ENCODE measurements at regions not wholly inside any gene's neighbourhood (a gene's known extent, or its start where the extent isn't known, plus 50 kb on each side); places are given as distances from the start of the nearest gene placed in this dataset.

DNA sequence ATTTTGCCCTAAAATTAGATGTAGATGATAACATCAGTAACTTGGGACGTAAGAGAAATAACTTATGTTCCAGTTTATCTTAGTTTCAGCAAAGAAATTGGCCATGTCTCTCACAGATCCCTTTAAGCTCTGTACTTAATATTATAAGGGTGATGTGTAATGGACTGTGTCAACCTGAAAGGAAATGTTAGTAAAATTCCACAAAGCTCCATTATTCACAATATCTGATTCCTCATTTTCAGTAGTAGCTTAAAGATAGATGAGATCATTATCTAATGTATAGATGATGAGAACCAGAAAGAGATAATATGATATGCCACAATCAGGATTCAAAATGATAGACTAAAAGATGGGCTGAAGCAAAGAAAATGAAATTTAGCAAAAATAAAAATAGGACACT, 316.8 kb upstream of the CHRM2 start:
- H3K4me3 ChIP-seq, result no peak overlapping the region
- no peaks in the 10 kb centered on the region for H3K27me3 ChIP-seq (ENCODE audit: low read depth)
- no peaks in the 10 kb centered on the region for H3K9me3 ChIP-seq
- in situ Hi-C loops (cut with MboI; ENCODE audit: low sequenced_read_pairs), result no loop called here
- H3K36me3 ChIP-seq (replicated peaks), result no peaks in the 10 kb centered on the region
- H3K4me1 ChIP-seq, result no peaks in the 10 kb centered on the region
- no peak for DNase-seq (ENCODE audit: low spot score in 2 of 2)

- Histone ChIP-seq H3K27me3 (ENCODE audit: low read depth) (no peaks in the 10 kb centered on the region), H3K36me3 (replicated peaks) (no peaks in the 10 kb centered on the region), H3K9me3 (no peaks in the 10 kb centered on the region), H3K4me3 (no peak overlapping the region), H3K4me1 (no peaks in the 10 kb centered on the region)
- in situ Hi-C loops (cut with MboI; ENCODE audit: low sequenced_read_pairs), result no loop called here
- no peak for DNase-seq (ENCODE audit: low spot score in 2 of 2)
Measured at GRCh38 chr7:136549756-136550155, 318.7 kb upstream of the CHRM2 start.

GRCh38 chr7:136533732-136534131, 334.7 kb upstream of the CHRM2 start:
- no peaks in the 10 kb centered on the region for H3K27me3 ChIP-seq (ENCODE audit: low read depth)
- in situ Hi-C loops (cut with MboI; ENCODE audit: low sequenced_read_pairs), result no loop called here
- H3K4me3 ChIP-seq, result no peak overlapping the region
- H3K9me3 ChIP-seq, result no peaks in the 10 kb centered on the region
- no peaks in the 10 kb centered on the region for H3K36me3 ChIP-seq (replicated peaks)
- no peak for DNase-seq (ENCODE audit: low spot score in 2 of 2)
- H3K4me1 ChIP-seq, result no peaks in the 10 kb centered on the region; the same call in 1 of the 2 replicates

- Histone ChIP-seq H3K4me1 (no peaks in the 10 kb centered on the region; the same call in 1 of the 2 replicates), H3K36me3 (replicated peaks) (no peaks in the 10 kb centered on the region), H3K9me3 (no peaks in the 10 kb centered on the region), H3K27me3 (ENCODE audit: low read depth) (no peaks in the 10 kb centered on the region), H3K4me3 (no peak overlapping the region)
- in situ Hi-C loops (cut with MboI; ENCODE audit: low sequenced_read_pairs), result no loop called here
- peak in 1 of 2 experiments; percentile 3 for DNase-seq (ENCODE audit: low spot score in 2 of 2)
Measured at GRCh38 chr7:136530831-136531230, 337.6 kb upstream of the CHRM2 start.

DNA sequence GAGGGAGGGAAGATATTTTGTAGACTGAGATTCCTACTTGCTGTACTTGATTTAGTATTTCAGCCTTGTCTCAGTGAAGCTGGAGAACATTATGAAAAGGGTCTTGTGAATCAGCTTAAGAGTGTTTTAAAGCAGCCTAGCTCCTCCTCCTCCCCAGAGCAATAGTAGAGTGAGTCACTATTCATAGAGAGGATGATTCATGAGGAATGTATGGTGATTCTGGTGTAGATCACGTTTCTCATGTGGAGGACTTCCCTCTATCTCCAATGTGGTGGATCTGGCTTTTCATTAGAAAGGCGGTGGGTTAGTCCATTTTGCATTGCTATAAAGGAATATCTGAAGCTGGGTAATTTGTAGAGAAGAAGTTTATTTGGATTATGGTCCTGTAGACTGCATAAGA, 340.1 kb upstream of the CHRM2 start:
- H3K4me3 ChIP-seq, result no peak overlapping the region
- no peaks in the 10 kb centered on the region; the same call in 1 of the 2 replicates for H3K4me1 ChIP-seq
- H3K9me3 ChIP-seq, result no peaks in the 10 kb centered on the region
- in situ Hi-C loops (cut with MboI; ENCODE audit: low sequenced_read_pairs), result no loop called here
- no peaks in the 10 kb centered on the region for H3K27me3 ChIP-seq (ENCODE audit: low read depth)
- DNase-seq (ENCODE audit: low spot score in 2 of 2), result no peak
- H3K36me3 ChIP-seq (replicated peaks), result no peaks in the 10 kb centered on the region

GRCh38 chr7:136527554-136527953, 340.9 kb upstream of the CHRM2 start:
- no peaks in the 10 kb centered on the region; the same call in 1 of the 2 replicates for H3K4me1 ChIP-seq
- no peak for DNase-seq (ENCODE audit: low spot score in 2 of 2)
- in situ Hi-C loops (cut with MboI; ENCODE audit: low sequenced_read_pairs), result no loop called here

GRCh38 chr7:136526408-136527105, 341.9 kb upstream of the CHRM2 start:
- in situ Hi-C loops (cut with MboI; ENCODE audit: low sequenced_read_pairs), result no loop called here
- H3K36me3 ChIP-seq (replicated peaks), result no peaks in the 10 kb centered on the region
- DNase-seq (ENCODE audit: low spot score in 2 of 2), result no peak

More at GRCh38 chr7:136527554-136527953, 340.9 kb upstream of the CHRM2 start:
- Histone ChIP-seq H3K27me3 (ENCODE audit: low read depth) (no peaks in the 10 kb centered on the region), H3K9me3 (no peaks in the 10 kb centered on the region), H3K36me3 (replicated peaks) (no peaks in the 10 kb centered on the region), H3K4me3 (no peak overlapping the region)

DNA sequence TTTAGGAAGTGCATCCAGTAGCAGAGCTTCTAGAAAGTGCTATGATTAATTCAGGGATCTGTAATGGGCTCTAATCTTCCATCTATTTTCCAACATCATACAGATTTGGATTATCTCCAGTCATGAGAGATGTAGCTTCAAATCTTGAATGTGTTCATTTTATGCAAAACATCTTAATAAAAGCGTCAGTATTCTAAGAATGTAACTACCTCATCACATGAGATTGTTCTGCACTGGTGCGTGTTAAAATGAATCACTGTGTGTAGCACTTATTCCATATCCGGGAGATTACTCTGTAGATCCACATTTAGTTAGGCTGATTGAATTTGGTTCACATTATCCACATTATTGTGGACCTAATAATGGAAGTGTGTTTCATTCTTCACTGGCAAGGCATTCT, 344.9 kb upstream of the CHRM2 start:
- Histone ChIP-seq H3K4me3 (no peak overlapping the region), H3K9me3 (no peaks in the 10 kb centered on the region), H3K36me3 (replicated peaks) (no peaks in the 10 kb centered on the region), H3K27me3 (ENCODE audit: low read depth) (no peaks in the 10 kb centered on the region), H3K4me1 (no peaks in the 10 kb centered on the region)
- in situ Hi-C loops (cut with MboI; ENCODE audit: low sequenced_read_pairs), result no loop called here
- no peak for DNase-seq (ENCODE audit: low spot score in 2 of 2)

More at GRCh38 chr7:136526408-136527105, 341.9 kb upstream of the CHRM2 start:
- Histone ChIP-seq H3K4me1 (no peaks in the 10 kb centered on the region; the same call in 1 of the 2 replicates), H3K27me3 (ENCODE audit: low read depth) (no peaks in the 10 kb centered on the region), H3K9me3 (no peaks in the 10 kb centered on the region), H3K4me3 (no peak overlapping the region)

DNA sequence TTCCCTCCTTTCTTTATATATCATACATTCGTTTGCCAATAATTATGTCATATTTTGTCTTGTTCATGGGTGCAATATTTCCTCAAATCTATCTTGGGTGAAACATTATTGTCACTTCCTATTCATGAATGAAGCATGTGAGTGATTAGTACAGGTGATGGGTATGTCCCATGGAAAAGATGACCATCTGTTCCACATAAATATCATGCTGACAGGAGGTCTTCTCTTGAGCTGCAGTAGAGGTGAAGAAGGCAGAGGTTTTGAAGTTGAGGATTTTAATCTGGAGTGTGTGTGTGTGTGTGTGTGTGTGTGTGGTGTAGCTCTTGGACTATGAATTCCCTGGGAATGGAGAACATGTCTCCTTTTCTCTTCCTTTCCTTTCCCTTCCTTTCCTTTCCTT, 350.5 kb upstream of the CHRM2 start:
- H3K27me3 ChIP-seq (ENCODE audit: low read depth), result no peaks in the 10 kb centered on the region
- no peaks in the 10 kb centered on the region for H3K9me3 ChIP-seq
- H3K4me1 ChIP-seq, result no peaks in the 10 kb centered on the region
- no peak for DNase-seq (ENCODE audit: low spot score in 2 of 2)
- in situ Hi-C loops (cut with MboI; ENCODE audit: low sequenced_read_pairs), result no loop called here
- H3K36me3 ChIP-seq (replicated peaks), result no peaks in the 10 kb centered on the region
- no peak overlapping the region for H3K4me3 ChIP-seq

DNA sequence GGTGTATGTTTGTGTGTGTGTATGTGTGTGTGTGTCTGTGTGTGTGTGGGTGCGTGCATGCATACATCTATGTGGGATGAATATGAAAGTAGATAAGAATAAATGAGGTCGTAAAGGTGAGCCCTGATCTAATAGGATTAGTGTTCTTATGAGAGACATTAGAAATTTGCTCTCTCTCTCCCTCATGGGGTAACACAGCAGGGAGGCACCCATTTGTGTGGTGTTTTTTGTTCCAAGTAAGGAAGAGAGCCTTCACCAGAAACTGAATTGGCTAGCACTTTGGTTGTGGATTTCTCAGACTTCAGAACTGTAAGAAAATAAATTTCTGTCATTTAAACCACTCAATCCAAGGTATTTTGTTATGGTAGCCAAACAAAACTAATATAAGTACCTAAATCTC, 353.7 kb upstream of the CHRM2 start:
- H3K36me3 ChIP-seq (replicated peaks), result no peaks in the 10 kb centered on the region
- no peaks in the 10 kb centered on the region for H3K27me3 ChIP-seq (ENCODE audit: low read depth)
- no peak for DNase-seq (ENCODE audit: low spot score in 2 of 2)
- no peaks in the 10 kb centered on the region for H3K9me3 ChIP-seq
- H3K4me1 ChIP-seq, result no peaks in the 10 kb centered on the region
- in situ Hi-C loops (cut with MboI; ENCODE audit: low sequenced_read_pairs), result no loop called here
- no peak overlapping the region for H3K4me3 ChIP-seq

DNA sequence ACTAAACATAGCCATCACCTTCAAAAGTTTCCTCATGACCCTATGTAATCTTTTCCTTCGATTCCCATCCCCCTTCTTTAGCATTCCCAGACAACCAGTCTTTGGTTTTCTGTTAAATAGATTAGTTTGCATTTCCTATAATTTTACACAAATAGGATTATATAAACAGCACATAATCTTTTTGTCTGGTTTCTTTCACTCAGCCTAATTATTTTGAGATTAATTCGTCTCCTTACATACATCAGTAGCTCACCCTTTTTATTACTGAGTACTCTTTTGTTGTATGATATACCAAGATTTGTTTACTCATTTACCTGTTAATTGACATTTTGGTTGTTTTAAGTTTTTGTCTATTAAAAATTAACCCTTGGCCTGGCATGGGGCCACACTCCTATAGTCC, 354.7 kb upstream of the CHRM2 start:
- Histone ChIP-seq H3K27me3 (ENCODE audit: low read depth) (no peaks in the 10 kb centered on the region), H3K9me3 (no peaks in the 10 kb centered on the region), H3K4me1 (no peaks in the 10 kb centered on the region), H3K36me3 (replicated peaks) (no peaks in the 10 kb centered on the region), H3K4me3 (no peak overlapping the region)
- DNase-seq (ENCODE audit: low spot score in 2 of 2), result no peak
- in situ Hi-C loops (cut with MboI; ENCODE audit: low sequenced_read_pairs), result no loop called here

- Histone ChIP-seq H3K36me3 (replicated peaks) (no peaks in the 10 kb centered on the region), H3K9me3 (no peaks in the 10 kb centered on the region), H3K4me1 (no peaks in the 10 kb centered on the region), H3K4me3 (no peak overlapping the region), H3K27me3 (ENCODE audit: low read depth) (no peaks in the 10 kb centered on the region)
- DNase-seq (ENCODE audit: low spot score in 2 of 2), result no peak
- in situ Hi-C loops (cut with MboI; ENCODE audit: low sequenced_read_pairs), result no loop called here
Measured at GRCh38 chr7:136509466-136509865, 359.0 kb upstream of the CHRM2 start.

- Histone ChIP-seq H3K4me3 (no peak overlapping the region), H3K27me3 (ENCODE audit: low read depth) (no peaks in the 10 kb centered on the region), H3K9me3 (no peaks in the 10 kb centered on the region), H3K36me3 (replicated peaks) (no peaks in the 10 kb centered on the region), H3K4me1 (no peaks in the 10 kb centered on the region)
- no peak for DNase-seq (ENCODE audit: low spot score in 2 of 2)
- in situ Hi-C loops (cut with MboI; ENCODE audit: low sequenced_read_pairs), result no loop called here
Measured at GRCh38 chr7:136502162-136502561, 366.3 kb upstream of the CHRM2 start.

DNA sequence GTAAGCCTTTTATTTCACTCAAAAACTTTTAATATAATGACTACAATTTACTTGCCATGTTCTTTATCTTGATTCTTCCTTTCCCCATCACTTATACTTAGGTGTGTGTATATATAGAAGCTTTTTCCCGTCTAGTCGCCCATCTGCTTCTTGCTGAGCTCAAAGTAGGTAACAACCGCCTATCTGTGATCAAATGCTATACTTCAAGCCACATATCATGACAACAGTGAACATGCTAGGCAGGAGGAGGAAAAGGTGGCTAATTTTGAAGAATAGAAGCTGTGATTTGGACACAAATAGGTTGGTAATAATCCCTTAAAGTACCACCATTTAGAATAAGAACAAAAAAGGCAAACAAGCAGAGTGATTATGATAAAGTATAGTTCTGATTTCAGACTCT, 367.3 kb upstream of the CHRM2 start:
- Histone ChIP-seq H3K9me3 (no peaks in the 10 kb centered on the region), H3K4me3 (no peak overlapping the region), H3K27me3 (ENCODE audit: low read depth) (no peaks in the 10 kb centered on the region), H3K36me3 (replicated peaks) (no peaks in the 10 kb centered on the region), H3K4me1 (no peaks in the 10 kb centered on the region)
- in situ Hi-C loops (cut with MboI; ENCODE audit: low sequenced_read_pairs), result no loop called here
- no peak for DNase-seq (ENCODE audit: low spot score in 2 of 2)

- no peaks in the 10 kb centered on the region for H3K27me3 ChIP-seq (ENCODE audit: low read depth)
- no peaks in the 10 kb centered on the region for H3K36me3 ChIP-seq (replicated peaks)
- H3K9me3 ChIP-seq, result no peaks in the 10 kb centered on the region
- in situ Hi-C loops (cut with MboI; ENCODE audit: low sequenced_read_pairs), result no loop called here
- no peak overlapping the region for H3K4me3 ChIP-seq
- no peaks in the 10 kb centered on the region for H3K4me1 ChIP-seq
- no peak for DNase-seq (ENCODE audit: low spot score in 2 of 2)
Measured at GRCh38 chr7:136496551-136496950, 371.9 kb upstream of the CHRM2 start.

All from HAP-1 (cell line).